ENCODE measurements at regions not wholly inside any gene's neighbourhood (a gene's known extent, or its start where the extent isn't known, plus 50 kb on each side); places are given as distances from the start of the nearest gene placed in this dataset.

DNA sequence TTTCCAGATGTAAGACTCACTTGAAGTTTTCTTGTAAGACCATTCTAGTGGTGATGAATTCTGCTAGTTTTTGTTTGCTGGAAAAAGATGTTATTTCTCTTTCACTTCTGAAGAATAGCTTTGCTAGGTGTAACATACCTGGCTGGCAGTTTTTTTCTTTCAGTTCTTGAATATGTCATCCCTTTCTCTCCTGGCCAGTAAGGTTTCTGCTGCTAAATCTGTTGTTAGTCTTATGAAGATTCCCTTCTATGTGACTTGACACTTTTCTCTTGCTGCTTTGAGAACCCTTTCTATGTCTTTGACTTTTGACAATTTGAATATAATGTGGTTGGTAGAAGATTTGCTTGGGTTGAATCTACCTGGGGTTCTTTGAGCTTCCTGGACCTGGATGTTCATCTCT is 314.7 kb upstream of the NOX3 start:
- TF ChIP-seq, protein P1, sequence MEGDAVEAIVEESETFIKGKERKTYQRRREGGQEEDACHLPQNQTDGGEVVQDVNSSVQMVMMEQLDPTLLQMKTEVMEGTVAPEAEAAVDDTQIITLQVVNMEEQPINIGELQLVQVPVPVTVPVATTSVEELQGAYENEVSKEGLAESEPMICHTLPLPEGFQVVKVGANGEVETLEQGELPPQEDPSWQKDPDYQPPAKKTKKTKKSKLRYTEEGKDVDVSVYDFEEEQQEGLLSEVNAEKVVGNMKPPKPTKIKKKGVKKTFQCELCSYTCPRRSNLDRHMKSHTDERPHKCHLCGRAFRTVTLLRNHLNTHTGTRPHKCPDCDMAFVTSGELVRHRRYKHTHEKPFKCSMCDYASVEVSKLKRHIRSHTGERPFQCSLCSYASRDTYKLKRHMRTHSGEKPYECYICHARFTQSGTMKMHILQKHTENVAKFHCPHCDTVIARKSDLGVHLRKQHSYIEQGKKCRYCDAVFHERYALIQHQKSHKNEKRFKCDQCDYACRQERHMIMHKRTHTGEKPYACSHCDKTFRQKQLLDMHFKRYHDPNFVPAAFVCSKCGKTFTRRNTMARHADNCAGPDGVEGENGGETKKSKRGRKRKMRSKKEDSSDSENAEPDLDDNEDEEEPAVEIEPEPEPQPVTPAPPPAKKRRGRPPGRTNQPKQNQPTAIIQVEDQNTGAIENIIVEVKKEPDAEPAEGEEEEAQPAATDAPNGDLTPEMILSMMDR (IDR thresholded peaks at IDR 0.05; ENCODE audit: low read depth, low read length): no peak
- no peak for TF ChIP-seq EZH2phosphoT487 (IDR thresholded peaks at IDR 0.05; ENCODE audit: low read depth)
